ENCODE measurements at regions not wholly inside any gene's neighbourhood (a gene's known extent, or its start where the extent isn't known, plus 50 kb on each side); places are given as distances from the start of the nearest gene placed in this dataset.

DNA sequence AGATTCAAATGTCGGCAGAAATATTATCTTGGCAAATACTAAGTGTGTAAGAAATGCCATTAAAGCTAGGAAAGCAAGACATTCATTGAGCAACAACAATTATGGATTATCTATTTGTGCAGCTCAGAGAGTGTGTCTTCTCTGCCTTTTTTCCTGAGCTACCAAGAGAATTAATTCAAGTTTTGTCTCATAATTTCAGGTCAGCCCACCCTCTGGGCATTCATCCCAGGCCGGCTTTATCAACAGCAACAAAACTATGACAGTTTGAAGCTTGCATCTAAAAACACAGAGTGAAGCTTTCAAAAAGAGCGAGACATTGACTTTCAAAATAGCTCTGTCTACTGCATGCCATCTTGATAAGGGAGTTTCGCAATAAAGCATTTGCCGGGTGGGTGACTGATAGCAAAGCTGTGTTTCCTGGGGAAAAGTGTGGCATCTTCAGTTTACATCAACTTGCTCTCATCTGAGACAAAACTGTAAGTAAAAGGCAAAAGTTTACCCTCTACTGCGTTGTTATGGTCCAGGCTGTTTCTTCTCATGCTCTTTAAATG is 182.4 kb downstream of the IRX1 start:
- TF ChIP-seq, protein P1, sequence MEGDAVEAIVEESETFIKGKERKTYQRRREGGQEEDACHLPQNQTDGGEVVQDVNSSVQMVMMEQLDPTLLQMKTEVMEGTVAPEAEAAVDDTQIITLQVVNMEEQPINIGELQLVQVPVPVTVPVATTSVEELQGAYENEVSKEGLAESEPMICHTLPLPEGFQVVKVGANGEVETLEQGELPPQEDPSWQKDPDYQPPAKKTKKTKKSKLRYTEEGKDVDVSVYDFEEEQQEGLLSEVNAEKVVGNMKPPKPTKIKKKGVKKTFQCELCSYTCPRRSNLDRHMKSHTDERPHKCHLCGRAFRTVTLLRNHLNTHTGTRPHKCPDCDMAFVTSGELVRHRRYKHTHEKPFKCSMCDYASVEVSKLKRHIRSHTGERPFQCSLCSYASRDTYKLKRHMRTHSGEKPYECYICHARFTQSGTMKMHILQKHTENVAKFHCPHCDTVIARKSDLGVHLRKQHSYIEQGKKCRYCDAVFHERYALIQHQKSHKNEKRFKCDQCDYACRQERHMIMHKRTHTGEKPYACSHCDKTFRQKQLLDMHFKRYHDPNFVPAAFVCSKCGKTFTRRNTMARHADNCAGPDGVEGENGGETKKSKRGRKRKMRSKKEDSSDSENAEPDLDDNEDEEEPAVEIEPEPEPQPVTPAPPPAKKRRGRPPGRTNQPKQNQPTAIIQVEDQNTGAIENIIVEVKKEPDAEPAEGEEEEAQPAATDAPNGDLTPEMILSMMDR (IDR thresholded peaks at IDR 0.05; ENCODE audit: extremely low read depth in 1 of 2, insufficient read depth in 1 of 2, low read depth in 1 of 2, low read length in 2 of 2) = no peak
- Histone ChIP-seq H3K79me2 (ENCODE audit: control insufficient read depth, insufficient read depth, low read length) (no peaks in the 10 kb centered on the region), H3K9ac (replicated peaks; ENCODE audit: extremely low read depth, insufficient read depth, low read length) (no peak overlapping the region), H3K4me2 (ENCODE audit: insufficient read depth, low read length) (no peak overlapping the region), H2AFZ (ENCODE audit: low read depth, low read length) (no peak overlapping the region), H3K4me3 (replicated peaks in 1 of 3; ENCODE audit: insufficient read depth in 1 of 3, low read depth in 1 of 3, low read length in 3 of 3) (no peak overlapping the region), H3K9me3 (replicated peaks; ENCODE audit: control insufficient read depth, insufficient read depth, low read length) (peaks cover 7% of the 10 kb centered on the region), H3K9me1 (replicated peaks; ENCODE audit: control insufficient read depth, extremely low read depth, insufficient read depth, low read length) (no peaks in the 10 kb centered on the region), H3K36me3 (ENCODE audit: control insufficient read depth in 2 of 2, extremely low read depth in 1 of 2, insufficient read depth in 2 of 2, low read length in 2 of 2) (no peaks in the 10 kb centered on the region), H3K4me1 (ENCODE audit: control insufficient read depth, extremely low read depth, insufficient read depth, low read length) (no peaks in the 10 kb centered on the region), H3K27me3 (ENCODE audit: control insufficient read depth in 2 of 2, insufficient read depth in 2 of 2, low read length in 2 of 2) (no peaks in the 10 kb centered on the region), H3K27ac (ENCODE audit: insufficient read depth, low read depth, low read length) (no peak overlapping the region), H4K20me1 (replicated peaks; ENCODE audit: control insufficient read depth, extremely low read depth, insufficient read depth, low read length) (no peaks in the 10 kb centered on the region)
- intact Hi-C loops (cut with micrococcal nuclease) = no loop called here
- dilution Hi-C loops (cut with MboI; ENCODE audit: extremely low pct_ligation_motif_present, low sequenced_read_pairs) = no loop called here
- no TSS peak for BruUV-seq (replicated peaks)
- no peak for DNase-seq (ENCODE audit: low read depth, low spot score)
- no peak for FAIRE-seq
- ChIA-PET POLR2A (no interaction called here), CTCF (interaction anchor here (1.3 kb wide), 1 partner anchor 13 kb away, joined by 3 read pairs; no protein-coding TSS in a partner anchor)

DNA sequence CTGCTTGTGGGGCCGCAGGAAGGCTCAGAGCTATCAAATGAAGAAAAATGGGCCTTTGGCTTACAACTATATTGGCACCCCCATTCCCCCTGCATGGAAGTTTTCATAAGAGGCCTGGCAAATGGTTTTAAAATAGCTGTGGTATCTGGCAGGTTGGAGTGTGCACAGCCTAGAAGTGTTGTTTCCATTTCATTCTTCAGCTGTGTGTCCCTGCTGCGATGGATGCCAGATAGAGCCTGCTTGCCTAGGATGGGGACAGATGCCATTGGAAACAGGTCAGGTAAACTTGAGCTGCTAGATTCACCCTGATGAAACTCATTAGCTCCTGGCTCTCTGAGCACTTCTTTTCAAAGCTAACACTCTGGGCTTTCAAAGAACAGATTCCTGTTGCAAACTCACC is 183.3 kb downstream of the IRX1 start:
- no TSS peak for BruUV-seq (replicated peaks)
- Histone ChIP-seq H3K9ac (replicated peaks; ENCODE audit: extremely low read depth, insufficient read depth, low read length) (no peak overlapping the region), H3K9me3 (replicated peaks; ENCODE audit: control insufficient read depth, insufficient read depth, low read length) (peaks cover 8% of the 10 kb centered on the region), H3K79me2 (ENCODE audit: control insufficient read depth, insufficient read depth, low read length) (no peaks in the 10 kb centered on the region), H3K27ac (ENCODE audit: insufficient read depth, low read depth, low read length) (no peak overlapping the region), H2AFZ (ENCODE audit: low read depth, low read length) (no peak overlapping the region), H3K36me3 (ENCODE audit: control insufficient read depth in 2 of 2, extremely low read depth in 1 of 2, insufficient read depth in 2 of 2, low read length in 2 of 2) (no peaks in the 10 kb centered on the region), H3K27me3 (ENCODE audit: control insufficient read depth in 2 of 2, insufficient read depth in 2 of 2, low read length in 2 of 2) (no peaks in the 10 kb centered on the region), H3K4me2 (ENCODE audit: insufficient read depth, low read length) (no peak overlapping the region), H3K9me1 (replicated peaks; ENCODE audit: control insufficient read depth, extremely low read depth, insufficient read depth, low read length) (no peaks in the 10 kb centered on the region), H3K4me3 (replicated peaks in 1 of 3; ENCODE audit: insufficient read depth in 1 of 3, low read depth in 1 of 3, low read length in 3 of 3) (no peak overlapping the region), H4K20me1 (replicated peaks; ENCODE audit: control insufficient read depth, extremely low read depth, insufficient read depth, low read length) (no peaks in the 10 kb centered on the region), H3K4me1 (ENCODE audit: control insufficient read depth, extremely low read depth, insufficient read depth, low read length) (no peaks in the 10 kb centered on the region)
- TF ChIP-seq MYC (IDR thresholded peaks at IDR 0.05; ENCODE audit: low read depth, low read length) = no peak
- TF ChIP-seq, protein P2, sequence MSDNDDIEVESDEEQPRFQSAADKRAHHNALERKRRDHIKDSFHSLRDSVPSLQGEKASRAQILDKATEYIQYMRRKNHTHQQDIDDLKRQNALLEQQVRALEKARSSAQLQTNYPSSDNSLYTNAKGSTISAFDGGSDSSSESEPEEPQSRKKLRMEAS (IDR thresholded peaks at IDR 0.05; ENCODE audit: insufficient read depth, insufficient read length) = no peak
- no peak for TF ChIP-seq EZH2 (IDR thresholded peaks at IDR 0.05; ENCODE audit: borderline replicate concordance, low read depth, low read length, severe bottlenecking)
- no peak for TF ChIP-seq POLR2A (IDR thresholded peaks at IDR 0.05; ENCODE audit: low read depth, low read length)
- TF ChIP-seq FOS (IDR thresholded peaks at IDR 0.05; ENCODE audit: borderline replicate concordance, insufficient read depth, low read length) = no peak
- TF ChIP-seq, protein P1 (IDR thresholded peaks at IDR 0.05; ENCODE audit: extremely low read depth in 1 of 2, insufficient read depth in 1 of 2, low read depth in 1 of 2, low read length in 2 of 2) = no peak
- intact Hi-C loops (cut with micrococcal nuclease) = no loop called here
- DNase-seq (ENCODE audit: low read depth, low spot score) (no peak), FAIRE-seq (no peak)
- dilution Hi-C loops (cut with MboI; ENCODE audit: extremely low pct_ligation_motif_present, low sequenced_read_pairs) = no loop called here
- POLR2A ChIA-PET = no interaction called here
- CTCF ChIA-PET = interaction anchor here (1.3 kb wide), 1 partner anchor 13 kb away, joined by 3 read pairs; no protein-coding TSS in a partner anchor
